ENCODE measurements at regions not wholly inside any gene's neighbourhood (a gene's known extent, or its start where the extent isn't known, plus 50 kb on each side); places are given as distances from the start of the nearest gene placed in this dataset.

- no peak for TF ChIP-seq ZBTB25 (CRISPR knock-in tag; IDR thresholded peaks at IDR 0.05)
- peak; percentile 4; the same call in 1 of the 2 replicates for TF ChIP-seq SAP130 (CRISPR knock-in tag; IDR thresholded peaks at IDR 0.05; ENCODE audit: low read depth)
- no peak for TF ChIP-seq ZNF878 (CRISPR knock-in tag; IDR thresholded peaks at IDR 0.05)
- 0 out of 2 replicates have a peak, but pooled peaks have one; percentile 29 for TF ChIP-seq ZNF766 (CRISPR knock-in tag; IDR thresholded peaks at IDR 0.05; ENCODE audit: borderline replicate concordance)
- TF ChIP-seq ZNF709 (CRISPR knock-in tag; IDR thresholded peaks at IDR 0.05), result no peak
- TF ChIP-seq ZNF33B (CRISPR knock-in tag; IDR thresholded peaks at IDR 0.05), result no peak
- TF ChIP-seq ZFP36L2 (CRISPR knock-in tag; IDR thresholded peaks at IDR 0.05), result no peak
- TF ChIP-seq ZNF790 (CRISPR knock-in tag; IDR thresholded peaks at IDR 0.05; ENCODE audit: borderline replicate concordance), result no peak
- no peak for TF ChIP-seq ZNF562 (CRISPR knock-in tag; IDR thresholded peaks at IDR 0.05; ENCODE audit: borderline replicate concordance)
- no peak for TF ChIP-seq PITX1 (CRISPR knock-in tag; IDR thresholded peaks at IDR 0.05)
- TF ChIP-seq U2AF2 (IDR thresholded peaks at IDR 0.05; ENCODE audit: low read depth, low read length), result no peak
- TF ChIP-seq ZBTB49 (CRISPR knock-in tag; IDR thresholded peaks at IDR 0.05; ENCODE audit: borderline replicate concordance), result no peak
- no peak for TF ChIP-seq ZNF740 (CRISPR knock-in tag; IDR thresholded peaks at IDR 0.05)
- TF ChIP-seq ZC3H4 (CRISPR knock-in tag; IDR thresholded peaks at IDR 0.05; ENCODE audit: borderline replicate concordance), result no peak
- TF ChIP-seq EP300 (IDR thresholded peaks at IDR 0.05; ENCODE audit: low read depth in 2 of 2, low read length in 2 of 2), result no peak
- no peak for TF ChIP-seq EP300 (CRISPR knock-in tag; IDR thresholded peaks at IDR 0.05; ENCODE audit: borderline replicate concordance)
- no peak for TF ChIP-seq ZNF382 (CRISPR knock-in tag; IDR thresholded peaks at IDR 0.05; ENCODE audit: borderline replicate concordance)
These were observed 111.3 kb upstream of the LNX1 start (continued) for GRCh38 chr4:53702334-53703266.
